NCI-H2196 treated with DMSO at 0.1 percent for 48 hours (cell line): ENCODE measurements at regions not wholly inside any gene's neighbourhood (a gene's known extent, or its start where the extent isn't known, plus 50 kb on each side); places are given as distances from the start of the nearest gene placed in this dataset.

Source experiments
- DNase-seq: peaks from one replicate; lab custom pipeline; 2025; ENCODE audit not compliant: unreplicated experiment; lab: John Stamatoyannopoulos, UW

GRCh38 chr13:106182404-106182803 is 353.1 kb downstream of the EFNB2 start:
- DNase-seq: no peak

- no peak for DNase-seq
Measured at GRCh38 chr13:106178816-106179215, 356.6 kb downstream of the EFNB2 start.

- no peak for DNase-seq
Measured at GRCh38 chr13:106177146-106177545, 358.3 kb downstream of the EFNB2 start.

- no peak for DNase-seq
Measured at GRCh38 chr13:106176117-106176516, 359.3 kb downstream of the EFNB2 start.

GRCh38 chr13:106173891-106174610 is 361.4 kb downstream of the EFNB2 start:
- no peak for DNase-seq

- no peak for DNase-seq
Measured at GRCh38 chr13:106173346-106173745, 362.1 kb downstream of the EFNB2 start.

GRCh38 chr13:106172176-106172905 is 363.1 kb downstream of the EFNB2 start:
- DNase-seq: no peak

GRCh38 chr13:106163426-106163825 is 372.0 kb downstream of the EFNB2 start:
- no peak for DNase-seq

- no peak for DNase-seq
Measured at GRCh38 chr13:106161146-106161545, 374.3 kb downstream of the EFNB2 start.

GRCh38 chr13:106159295-106160195 is 375.9 kb downstream of the EFNB2 start:
- DNase-seq: no peak

GRCh38 chr13:106156468-106156867 is 379.0 kb downstream of the EFNB2 start:
- DNase-seq: no peak

GRCh38 chr13:106155411-106155810 is 380.1 kb downstream of the EFNB2 start:
- DNase-seq: no peak

- DNase-seq: no peak
Measured at GRCh38 chr13:106153876-106154275, 381.6 kb downstream of the EFNB2 start.

GRCh38 chr13:106153041-106153440 is 382.4 kb downstream of the EFNB2 start:
- DNase-seq: no peak

- no peak for DNase-seq
Measured at GRCh38 chr13:106152047-106152446, 383.4 kb downstream of the EFNB2 start.

- no peak for DNase-seq
Measured at GRCh38 chr13:106151056-106151699, 384.3 kb downstream of the EFNB2 start.

- no peak for DNase-seq
Measured at GRCh38 chr13:106145997-106146864, 389.2 kb downstream of the EFNB2 start.

- no peak for DNase-seq
Measured at GRCh38 chr13:106145070-106145469, 390.4 kb downstream of the EFNB2 start.

- no peak for DNase-seq
Measured at GRCh38 chr13:106143930-106144709, 391.3 kb downstream of the EFNB2 start.
